GM12878 (cell line): ENCODE measurements at regions not wholly inside any gene's neighbourhood (a gene's known extent, or its start where the extent isn't known, plus 50 kb on each side); places are given as distances from the start of the nearest gene placed in this dataset.
A peak's percentile ranks its signal among the peaks of the same experiment; 100 is the strongest.

Source experiments
- ATAC-seq: fragments of 200-7000 bp; cut with Tn5 transposase; 3 replicates; pipeline ENCODE4 v1.9.1; 2020; ENCODE audit warnings: mild to moderate bottlenecking, moderate library complexity
- BruUV-seq: library from RNA; stranded (reverse); fragments of 400-500 nt; replicated peaks from 2 replicates; lab custom pipeline; 2021; lab: Mats Ljungman, UMichigan
- CTCF ChIA-PET: fragments of 300-600 bp; sonication (Branson Sonifier 250); formaldehyde crosslinking; extraction: SDS; loops from one replicate; lab custom pipeline; 2021; ENCODE audit warnings: inconsistent platforms; lab: Yijun Ruan, JAX
- POLR2A ChIA-PET: fragments of 350-600 bp; formaldehyde crosslinking; extraction: SDS; loops from one replicate; lab custom pipeline; 2021; ENCODE audit warnings: inconsistent platforms; lab: Charles Lee
- RAD21 ChIA-PET: fragments of 300-600 bp; sonication (Branson Sonifier 250); formaldehyde crosslinking; loops from one replicate; lab custom pipeline; 2023; ENCODE audit warnings: antibody characterized with exemption; ENCODE audit not compliant: unreplicated experiment; lab: Charles Lee
- SMC1A ChIA-PET: fragments of 300-600 bp; sonication (Branson Sonifier 250); formaldehyde crosslinking; loops from one replicate; lab custom pipeline; 2023; ENCODE audit not compliant: unreplicated experiment, uncharacterized antibody; lab: Charles Lee
- DNase-seq: peaks from one replicate; pipeline ENCODE4 v3.0.0-alpha.2; 2011; ENCODE audit warnings: low read depth, low spot score
- FAIRE-seq: peaks from 3 replicates; lab custom pipeline; 2011; peaks lifted over from hg19 to GRCh38; lab: Jason Lieb, UNC
- H2AFZ ChIP-seq: 2 replicates; pipeline ENCODE4 v1.6.0; 2011; ENCODE audit warnings: low read depth, low read length, control low read depth; ENCODE audit not compliant: control insufficient read depth
- H3K27ac ChIP-seq: 2 replicates; pipeline ENCODE4 v1.5.1; 2011; ENCODE audit warnings: control low read depth; ENCODE audit not compliant: control insufficient read depth, insufficient read depth
- H3K27me3 ChIP-seq, 2 experiments: replicated peaks in 1 of 2; 2 replicates each; pipeline versions ENCODE4 v1.6.0 to v1.6.1; 2011; ENCODE audit warnings: low read length in 1 of 2; ENCODE audit not compliant: control insufficient read depth in 2 of 2, insufficient read depth in 2 of 2
- H3K36me3 ChIP-seq, 2 experiments: 2 replicates each; pipeline ENCODE4 v1.5.1; 2011; ENCODE audit warnings: low read length in 1 of 2; ENCODE audit not compliant: control insufficient read depth in 2 of 2, insufficient read depth in 2 of 2
- H3K4me1 ChIP-seq: 2 replicates; pipeline ENCODE4 v1.6.1; 2011; ENCODE audit warnings: mild to moderate bottlenecking, low read length, moderate library complexity, mixed read lengths; ENCODE audit not compliant: control insufficient read depth, insufficient read depth
- H3K4me2 ChIP-seq: 2 replicates; pipeline ENCODE4 v1.6.0; 2011; ENCODE audit warnings: control low read depth; ENCODE audit not compliant: control insufficient read depth, insufficient read depth
- H3K4me3 ChIP-seq: fragments of 200-600 bp; sonication (generic); 2 replicates; pipeline ENCODE4 v1.5.1; 2016
- H3K79me2 ChIP-seq: 2 replicates; pipeline ENCODE4 v1.6.0; 2011; ENCODE audit warnings: low read length; ENCODE audit not compliant: control insufficient read depth, insufficient read depth
- H3K9ac ChIP-seq: 2 replicates; pipeline ENCODE4 v1.8.0; 2011; ENCODE audit warnings: low read length, control low read depth, mixed read lengths; ENCODE audit not compliant: control insufficient read depth, insufficient read depth
- H3K9me3 ChIP-seq: replicated peaks from 3 replicates; pipeline ENCODE4 v1.5.1; 2011; ENCODE audit warnings: mild to moderate bottlenecking, low read length; ENCODE audit not compliant: control insufficient read depth, insufficient read depth
- H4K20me1 ChIP-seq: 2 replicates; pipeline ENCODE4 v1.6.0; 2011; ENCODE audit not compliant: control insufficient read depth, insufficient read depth
- ASH2L ChIP-seq: fragments of 300-600, 200-600 bp; sonication (generic); IDR thresholded peaks from 2 replicates; pipeline ENCODE4 v1.6.1; 2017; ENCODE audit warnings: low read depth, mild to moderate bottlenecking, borderline replicate concordance
- ATF7 ChIP-seq: fragments of 450-650 bp; IDR thresholded peaks from 2 replicates; pipeline ENCODE4 v1.6.1; 2016; ENCODE audit warnings: low read depth, mild to moderate bottlenecking
- BCL3 ChIP-seq: IDR thresholded peaks from 2 replicates; pipeline ENCODE4 v1.6.1; 2011; ENCODE audit warnings: borderline replicate concordance, low read depth, mild to moderate bottlenecking, moderate library complexity, low read length; ENCODE audit not compliant: insufficient read depth, poor library complexity, severe bottlenecking
- CBX5 ChIP-seq: sonication (generic); IDR thresholded peaks from 2 replicates; pipeline ENCODE4 v1.6.1; 2016; ENCODE audit warnings: low read depth, moderate library complexity, mild to moderate bottlenecking, inconsistent platforms
- FOS ChIP-seq: IDR thresholded peaks from 3 replicates; pipeline ENCODE4 v1.6.1; 2011; ENCODE audit warnings: borderline replicate concordance; ENCODE audit not compliant: insufficient read length; ENCODE audit errors: extremely low read depth
- IRF3 ChIP-seq: fragments of 450-650 bp; IDR thresholded peaks from 2 replicates; pipeline ENCODE4 v1.6.1; 2014; ENCODE audit warnings: mild to moderate bottlenecking
- KDM1A ChIP-seq: fragments of 200-600 bp; sonication (generic); IDR thresholded peaks from 2 replicates; pipeline ENCODE4 v1.6.1; 2016; ENCODE audit warnings: borderline replicate concordance
- POLR2A ChIP-seq: IDR thresholded peaks from 2 replicates; pipeline ENCODE4 v1.6.1; 2011; ENCODE audit warnings: low read depth, mild to moderate bottlenecking, low read length
- REST ChIP-seq: IDR thresholded peaks from 2 replicates; pipeline ENCODE4 v1.6.1; 2012; ENCODE audit warnings: mild to moderate bottlenecking, low read depth, low read length
- SP1 ChIP-seq: IDR thresholded peaks from one replicate; pipeline ENCODE4 v1.6.1; 2011; ENCODE audit warnings: low read depth, low read length
- SRF ChIP-seq, 2 experiments: IDR thresholded peaks; 2 replicates each; pipeline ENCODE4 v1.6.1; 2011; ENCODE audit warnings: low read depth in 2 of 2, low read length in 2 of 2, mild to moderate bottlenecking in 1 of 2, moderate library complexity in 1 of 2
- WRNIP1 ChIP-seq: IDR thresholded peaks from 2 replicates; pipeline ENCODE4 v1.6.1; 2011; ENCODE audit warnings: low read depth, low read length, improper control_type of control experiment, borderline replicate concordance
- ZNF207 ChIP-seq: fragments of 450-650 bp; IDR thresholded peaks from 2 replicates; pipeline ENCODE4 v1.6.1; 2014; ENCODE audit warnings: antibody characterized with exemption, mild to moderate bottlenecking, borderline replicate concordance
- WGBS: methylation state at CpG from one replicate; pipeline ENCODE4 v1.1.6; 2016; ENCODE audit warnings: low lambda C conversion rate; ENCODE audit not compliant: insufficient replicate concordance, insufficient coverage; ENCODE audit errors: missing lambda C conversion rate; 5-methylcytosine and 5-hydroxymethylcytosine counted together
- in situ Hi-C: fragments of 300-500 bp; cut with MboI; formaldehyde crosslinking; loops from 9 replicates; pipeline ENCODE4 v1.14.3; 2018; ENCODE audit warnings: mixed read lengths
- intact Hi-C: fragments of 100-400 bp; cut with micrococcal nuclease; formaldehyde crosslinking; loops from one replicate; pipeline ENCODE4 v1.14.2; 2022; ENCODE audit not compliant: unreplicated experiment

- ATAC-seq (no peak), DNase-seq (no peak), FAIRE-seq (no peak)
- Histone ChIP-seq H3K4me2 (no peak overlapping the region), H3K27me3 (no peaks in the 10 kb centered on the region), H3K4me3 (no peak overlapping the region), H3K27ac (no peak overlapping the region), H4K20me1 (no peaks in the 10 kb centered on the region), H2AFZ (no peak overlapping the region), H3K9me3 (no peaks in the 10 kb centered on the region), H3K9ac (no peak overlapping the region), H3K36me3 (no peaks in the 10 kb centered on the region), H3K79me2 (no peaks in the 10 kb centered on the region), H3K4me1 (no peaks in the 10 kb centered on the region)
- in situ Hi-C loops (no loop called here), intact Hi-C loops (loop anchor here (5.0 kb wide), 1 partner anchor 428 kb away; no protein-coding TSS in a partner anchor)
- ChIA-PET CTCF (interaction anchor here (1.2 kb wide), 1 partner anchor 10 kb away, joined by 3 read pairs; no protein-coding TSS in a partner anchor), POLR2A (no interaction called here), SMC1A (no interaction called here), RAD21 (no interaction called here)
- 15% methylated on average over 3 of the region's 3 CpGs for WGBS
- TF ChIP-seq POLR2A, result no peak
- peak; percentile 74; the same call in 1 of the 2 replicates for TF ChIP-seq REST
- no TSS peak for BruUV-seq
Observed at GRCh38 chr16:18039931-18040330, 296.6 kb downstream of the NPIPA8 start.

- ATAC-seq (no peak), FAIRE-seq (no peak), DNase-seq (no peak)
- Histone ChIP-seq H2AFZ (no peak overlapping the region), H3K27ac (no peak overlapping the region), H3K79me2 (no peaks in the 10 kb centered on the region), H3K36me3 (no peaks in the 10 kb centered on the region), H3K4me2 (no peak overlapping the region), H3K9me3 (no peaks in the 10 kb centered on the region), H3K9ac (no peak overlapping the region), H3K27me3 (no peaks in the 10 kb centered on the region), H3K4me1 (no peaks in the 10 kb centered on the region), H4K20me1 (no peaks in the 10 kb centered on the region), H3K4me3 (no peak overlapping the region)
- 79% methylated on average over 1 of the region's 1 CpG for WGBS
- ChIA-PET SMC1A (no interaction called here), CTCF (no interaction called here), RAD21 (no interaction called here), POLR2A (no interaction called here)
- intact Hi-C loops (loop anchor here (5.0 kb wide), 1 partner anchor 425 kb away; no protein-coding TSS in a partner anchor), in situ Hi-C loops (no loop called here)
- BruUV-seq, result no TSS peak
- TF ChIP-seq BCL3 (no peak), KDM1A (no peak), SRF (IDR thresholded peaks at IDR 0.05; ENCODE audit: low read depth in 2 of 2, low read length in 2 of 2) (no peak), ASH2L (no peak), WRNIP1 (no peak), CBX5 (no peak), FOS (no peak), IRF3 (no peak), ZNF207 (no peak), ATF7 (no peak), SP1 (no peak)
Observed at GRCh38 chr16:18037051-18037450, 299.5 kb downstream of the NPIPA8 start.
